Stimulated activated CD4-positive, alpha-beta T cell treated with anti-CD3 and anti-CD28 coated beads, Interleukin-4, amount 100 ng/mL, for 1 hour (primary cell): ENCODE measurements at regions not wholly inside any gene's neighbourhood (a gene's known extent, or its start where the extent isn't known, plus 50 kb on each side); places are given as distances from the start of the nearest gene placed in this dataset.
"Not testable (repeated sequence)": the region's sequence is repeated elsewhere in the genome, so short reads cannot be mapped to it uniquely, and the experiment has no call there.

Experiments used
- DNase-seq: peaks from one replicate; pipeline ENCODE4 v3.0.0-alpha.2; 2020

DNA sequence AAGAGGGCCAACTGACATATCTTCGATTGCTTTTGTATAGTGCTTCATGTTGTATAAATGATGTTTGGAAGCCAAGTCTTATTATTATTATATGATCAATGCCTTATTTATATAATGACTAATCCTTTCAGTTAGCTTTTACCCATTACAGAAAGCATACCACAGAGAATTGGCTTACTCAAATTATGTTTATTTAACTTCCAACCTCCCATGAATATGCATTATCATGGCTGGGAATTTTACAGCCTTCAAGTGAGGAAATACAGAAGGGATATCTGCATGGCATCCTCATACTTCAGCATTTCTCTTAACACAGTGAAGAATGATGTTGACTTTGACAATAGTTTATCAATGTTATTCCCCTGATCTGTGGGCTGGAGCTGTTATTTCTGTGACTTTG, 225.9 kb upstream of the GAP43 start:
- no peak for DNase-seq

DNA sequence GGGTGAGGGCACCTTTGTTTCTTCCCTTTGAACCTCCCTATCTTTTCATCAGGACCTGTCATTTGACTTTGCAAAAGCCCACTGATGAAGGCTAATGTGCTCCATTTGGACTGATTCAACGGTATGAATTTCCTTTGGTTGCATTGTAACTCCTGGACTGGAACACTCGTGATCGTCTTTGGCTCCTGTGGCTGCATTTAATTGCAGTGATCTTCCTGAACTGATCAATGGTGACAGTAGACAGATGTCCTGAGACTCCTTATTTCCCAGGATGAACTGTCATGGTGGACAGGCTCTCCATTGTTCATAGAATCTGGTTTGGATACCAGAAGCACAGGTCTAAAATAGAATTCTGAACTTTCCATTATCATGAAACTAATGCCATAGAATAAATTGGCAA, 224.8 kb upstream of the GAP43 start:
- DNase-seq, result no peak

DNA sequence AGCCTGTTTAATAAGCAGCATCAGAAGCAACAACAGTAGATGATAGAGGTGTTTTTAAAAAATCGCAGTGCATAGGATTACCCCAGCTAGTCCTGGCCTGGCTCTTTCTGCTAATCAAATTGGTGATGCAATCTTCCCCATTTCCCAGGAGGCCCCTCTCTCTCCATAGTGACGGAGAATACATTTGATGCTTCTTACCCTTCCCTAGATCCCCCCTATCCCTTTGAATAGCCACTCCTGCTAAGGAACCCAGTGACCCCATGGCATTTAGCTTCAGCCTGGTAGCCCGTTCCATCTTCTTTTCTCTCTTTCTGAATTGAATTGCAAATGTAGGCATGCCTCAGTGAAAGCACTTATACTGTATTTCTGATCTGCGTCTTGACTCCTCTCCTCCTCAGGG, 223.6 kb upstream of the GAP43 start:
- DNase-seq, result no peak

DNA sequence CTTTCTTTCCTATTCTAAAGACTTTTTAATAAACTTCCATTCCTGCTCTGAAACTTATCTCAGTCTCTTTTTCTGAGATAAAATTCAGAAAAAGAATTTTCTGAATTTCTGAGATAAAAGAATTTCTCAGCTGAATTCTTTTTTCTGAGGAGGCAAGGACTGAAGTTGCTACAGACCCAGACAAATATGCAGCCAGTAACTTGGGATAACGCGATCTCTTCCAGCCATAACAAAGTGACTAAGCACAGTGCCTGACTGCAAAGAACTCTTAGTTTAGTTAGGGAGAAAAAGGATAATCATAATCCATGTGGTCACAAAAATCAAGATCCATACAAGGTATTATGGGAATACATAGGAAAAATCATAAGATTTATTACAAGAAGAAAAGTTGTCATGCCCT, 222.0 kb upstream of the GAP43 start:
- no peak for DNase-seq

DNA sequence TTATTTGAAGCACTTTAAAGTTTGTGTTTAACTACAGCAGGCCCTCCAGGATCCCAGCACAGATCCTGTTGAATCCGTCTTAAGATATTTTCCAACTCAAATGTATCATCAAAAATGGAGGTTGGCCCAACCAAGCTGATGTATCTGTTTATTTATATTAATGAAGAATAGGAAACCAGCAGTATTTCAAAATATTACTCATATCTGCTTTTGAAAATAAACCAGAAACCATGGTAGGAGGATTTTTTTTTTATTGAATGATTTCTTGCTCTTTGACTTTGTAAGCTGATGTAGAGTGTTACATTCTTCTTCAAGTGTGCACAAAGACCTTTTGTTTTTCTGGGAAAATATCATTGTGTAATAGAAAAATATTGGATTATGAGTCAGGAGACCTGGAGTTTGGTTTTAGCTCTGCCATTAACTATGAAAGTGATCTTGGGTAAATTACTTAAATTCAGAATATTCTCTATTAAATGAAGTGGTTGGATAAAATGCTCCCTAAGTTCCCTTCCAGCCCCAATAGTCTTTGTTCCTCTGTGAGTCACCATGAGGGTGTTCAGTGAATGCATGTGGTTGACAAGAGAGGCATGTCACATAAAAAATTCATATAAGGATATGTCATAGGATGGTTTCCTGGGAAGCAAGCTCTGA, 221.3 kb upstream of the GAP43 start:
- DNase-seq, result no peak

DNA sequence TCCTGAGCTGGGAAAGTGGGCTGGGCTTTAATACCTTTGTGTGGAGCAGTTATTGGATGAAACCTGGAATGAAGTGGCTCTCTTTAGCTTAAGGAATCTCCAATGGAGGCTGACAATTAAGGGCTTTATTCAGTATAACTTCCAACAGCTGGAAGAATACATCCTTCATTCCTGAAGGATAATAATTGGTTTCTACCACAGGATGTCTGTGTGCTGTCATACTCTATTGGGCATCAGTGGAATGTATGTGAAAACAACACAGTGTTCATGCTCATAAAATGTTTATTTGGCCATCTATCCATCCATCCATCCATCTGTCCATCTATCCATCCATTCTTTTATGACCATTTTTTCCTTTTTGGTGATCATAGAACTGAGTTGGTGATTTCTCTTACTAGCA, 220.7 kb upstream of the GAP43 start:
- no peak for DNase-seq

DNA sequence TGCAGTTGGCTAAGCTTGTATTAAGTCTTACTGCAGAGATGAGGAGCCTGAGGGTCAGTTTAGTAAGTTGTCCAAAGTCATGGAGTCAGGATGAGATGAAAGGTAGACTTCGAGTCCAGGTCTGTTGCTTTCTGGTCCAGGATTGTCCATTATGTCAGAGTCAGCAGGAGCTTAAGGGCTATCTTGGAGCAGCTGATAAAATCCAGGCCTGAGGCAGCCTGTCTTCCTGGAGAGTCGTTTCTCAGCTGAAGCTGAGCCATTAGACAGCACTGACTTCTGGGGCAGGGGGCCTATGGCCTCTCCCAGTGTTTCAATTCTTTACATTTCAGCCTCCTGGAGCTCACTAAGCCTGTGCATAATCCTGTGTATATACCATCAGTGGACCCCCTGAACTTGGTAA, 219.5 kb upstream of the GAP43 start:
- no peak for DNase-seq

DNA sequence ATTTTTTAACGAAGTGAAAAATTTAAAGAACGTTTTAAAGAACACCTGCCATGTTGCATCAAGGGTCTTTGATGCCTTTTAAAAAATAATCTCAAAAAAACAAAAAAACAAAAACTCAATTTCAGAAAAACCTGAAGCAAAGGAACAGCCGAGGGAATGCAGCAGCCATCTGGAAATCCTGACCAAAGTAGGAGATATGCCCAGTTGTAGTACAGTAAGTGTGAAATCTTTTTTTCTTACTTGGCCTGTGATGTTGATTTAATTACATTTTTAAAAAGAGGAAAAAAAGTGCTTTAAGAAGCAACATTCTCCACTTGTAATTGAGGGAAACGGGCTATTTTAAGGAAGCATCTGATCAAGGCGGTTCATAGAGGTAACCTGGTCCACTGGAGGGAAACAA, 213.7 kb upstream of the GAP43 start:
- no peak for DNase-seq

DNA sequence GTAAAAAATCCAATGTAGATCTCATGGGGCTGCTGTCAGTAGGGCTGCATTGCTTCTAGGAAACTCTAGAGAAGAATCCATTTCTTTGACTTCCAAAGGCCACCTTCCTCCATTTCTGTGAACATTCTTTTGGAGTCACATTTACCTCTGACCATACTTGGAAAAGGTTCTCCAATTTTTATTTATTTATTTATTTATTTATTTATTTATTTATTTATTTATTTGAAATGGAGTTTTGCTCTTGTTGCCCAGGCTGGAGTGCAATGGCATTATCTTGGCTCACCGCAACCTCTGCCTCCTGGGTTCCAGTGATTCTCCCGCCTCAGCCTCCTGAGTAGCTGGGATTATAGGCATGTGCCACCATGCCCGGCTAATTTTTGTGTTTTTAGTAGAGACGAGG, 208.7 kb upstream of the GAP43 start:
- not testable (repeated sequence) for DNase-seq

DNA sequence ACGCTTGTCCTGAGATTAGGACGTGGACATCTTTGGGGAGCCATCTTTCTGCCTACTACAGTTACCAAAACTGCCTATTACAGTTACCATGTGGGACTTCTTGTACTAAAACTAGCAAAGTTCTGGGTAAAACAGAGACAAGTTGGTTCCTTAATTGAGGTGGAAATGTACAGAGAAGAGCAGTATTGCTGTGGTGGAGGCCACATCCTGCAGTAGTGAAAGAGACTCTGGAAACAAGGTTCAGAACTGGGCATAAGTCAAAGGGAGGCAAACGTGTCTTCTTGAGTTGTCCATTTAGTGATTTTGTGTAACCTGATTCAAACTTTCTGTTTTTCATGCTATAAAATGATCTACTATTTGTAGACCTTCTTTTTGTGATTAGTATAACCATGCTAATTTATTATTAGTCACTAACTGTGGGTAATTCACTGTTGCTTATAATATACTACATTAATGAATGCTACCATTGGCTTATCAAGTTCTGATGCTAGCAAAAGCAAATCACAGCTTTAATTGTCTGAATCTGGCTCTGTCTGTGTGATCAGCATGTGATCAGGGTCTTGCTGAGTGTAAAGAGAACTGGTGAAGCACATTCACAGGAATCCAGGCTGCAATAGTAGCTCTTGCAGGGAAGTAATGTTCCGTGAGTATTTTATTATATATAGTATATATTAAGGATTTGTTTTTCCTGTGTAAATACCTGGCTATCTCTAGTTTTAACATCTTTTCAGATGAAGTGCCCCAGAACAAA, 207.9 kb upstream of the GAP43 start:
- DNase-seq, result no peak

DNA sequence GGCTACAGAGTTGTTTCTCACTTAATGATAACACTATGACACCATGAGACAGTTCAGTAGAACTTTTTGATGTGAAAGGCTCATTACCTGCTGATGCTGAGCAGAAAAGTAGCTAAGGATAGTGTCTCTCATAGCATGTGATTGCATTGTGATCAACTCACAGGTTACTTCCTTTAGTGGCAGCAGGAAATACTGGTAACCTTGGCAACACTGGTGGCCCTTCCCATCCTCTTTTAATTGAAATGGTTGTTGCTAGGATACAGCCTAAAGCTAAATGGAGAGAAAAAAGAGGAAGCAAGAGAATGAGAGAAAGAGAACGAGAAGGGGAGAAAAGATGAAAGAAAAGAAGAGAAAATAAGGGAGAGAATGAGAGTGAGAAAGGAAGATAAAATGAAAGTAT, 204.7 kb upstream of the GAP43 start:
- DNase-seq, result no peak

DNA sequence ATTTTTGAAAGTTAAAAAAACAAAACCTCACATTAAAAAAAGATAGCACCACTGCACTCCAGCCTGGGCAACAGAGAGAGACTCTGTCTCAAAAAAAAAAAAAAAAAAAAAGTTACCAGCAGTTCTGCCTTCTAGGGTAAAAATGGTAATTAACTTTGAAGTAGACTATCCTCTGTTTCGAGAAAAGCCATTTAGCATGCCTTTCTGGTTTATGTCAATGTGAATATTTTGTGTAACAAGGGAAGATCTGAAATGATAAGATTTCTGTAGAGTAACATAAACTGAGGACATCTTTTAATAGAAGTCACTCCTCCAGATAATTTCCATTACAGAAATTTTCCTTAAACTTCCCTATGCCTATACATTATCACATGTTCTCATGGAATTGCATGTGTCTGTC, 203.2 kb upstream of the GAP43 start:
- DNase-seq, result no peak

DNA sequence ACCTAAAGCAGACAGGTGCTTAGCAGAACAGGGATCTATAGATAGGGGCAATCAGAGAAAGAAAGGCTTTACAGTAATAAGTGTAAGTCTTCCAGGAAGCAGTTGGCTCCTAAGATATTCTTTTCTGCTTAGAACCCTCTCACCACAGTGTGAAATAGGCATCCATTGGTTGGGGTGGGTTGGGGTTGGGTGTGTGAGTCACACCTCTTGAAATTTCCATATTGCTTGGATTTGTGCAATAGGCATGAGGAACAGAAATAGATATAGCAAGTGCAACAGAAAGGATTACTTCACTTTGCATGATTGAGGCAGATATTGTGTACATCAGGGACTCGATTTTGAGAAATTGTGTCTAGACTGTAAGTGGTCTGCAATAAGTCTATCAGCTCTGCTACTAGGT, 200.1 kb upstream of the GAP43 start:
- DNase-seq, result no peak

DNA sequence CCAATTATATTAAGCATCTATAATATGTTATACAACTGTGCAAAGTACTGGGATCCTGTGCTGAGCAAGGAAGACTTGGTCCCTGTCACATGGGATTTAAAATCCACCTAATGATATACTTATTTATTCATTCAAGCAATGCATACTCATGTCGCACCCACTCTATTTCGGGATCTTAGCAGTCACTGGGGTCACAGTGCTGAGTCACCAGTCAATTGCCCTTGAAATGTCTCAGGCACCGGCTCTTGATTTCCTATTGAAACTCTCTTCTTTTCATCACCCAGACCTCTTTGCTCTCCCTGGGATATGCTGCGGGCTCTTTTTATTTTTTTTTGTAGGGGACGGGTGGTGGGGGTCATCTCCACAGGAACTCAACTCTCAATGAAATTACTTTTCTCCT, 194.5 kb upstream of the GAP43 start:
- no peak for DNase-seq

DNA sequence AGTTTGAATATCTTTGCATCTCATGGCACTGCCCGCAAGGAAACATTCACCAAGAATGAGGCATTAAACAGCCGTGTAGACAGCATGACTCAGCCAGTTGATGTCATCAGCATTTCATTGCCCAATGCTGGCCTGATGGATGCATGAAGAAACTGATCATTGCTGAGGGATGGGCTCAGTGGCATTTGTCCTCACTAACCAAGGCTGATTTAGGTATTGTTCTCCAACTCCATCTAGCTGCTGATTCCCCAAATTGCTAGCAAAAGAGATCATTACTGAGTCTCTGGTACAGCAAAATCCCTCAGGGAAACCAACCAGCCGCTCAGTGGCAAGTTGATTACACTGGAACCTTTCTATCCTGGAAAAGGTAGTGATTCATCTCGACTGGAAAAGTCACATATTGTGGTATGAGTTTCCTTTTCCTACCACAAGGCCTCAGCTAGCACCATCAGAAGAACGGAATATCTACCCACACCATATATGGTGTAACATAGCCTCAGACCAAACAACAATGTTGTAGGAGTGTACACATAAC, 186.5 kb upstream of the GAP43 start:
- no peak for DNase-seq

DNA sequence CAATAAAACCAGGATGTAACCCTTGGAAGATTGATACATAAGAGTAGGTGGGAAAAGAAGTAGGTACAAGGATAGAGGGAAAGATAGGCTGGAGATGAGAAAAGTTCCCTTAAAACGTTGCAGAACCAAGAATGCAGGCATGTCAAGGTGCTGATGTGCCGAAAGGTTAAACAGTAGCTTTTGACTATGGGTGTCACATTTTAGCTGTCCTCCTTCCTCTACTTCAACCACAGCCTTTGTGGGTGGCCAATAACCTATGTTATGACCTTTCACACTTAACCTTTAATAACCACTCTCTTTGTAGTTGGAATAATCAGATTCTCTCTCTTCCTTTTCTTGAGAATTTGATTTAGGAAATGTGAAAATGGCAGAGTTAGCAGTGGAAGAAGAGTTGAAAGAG, 184.5 kb upstream of the GAP43 start:
- DNase-seq, result no peak

DNA sequence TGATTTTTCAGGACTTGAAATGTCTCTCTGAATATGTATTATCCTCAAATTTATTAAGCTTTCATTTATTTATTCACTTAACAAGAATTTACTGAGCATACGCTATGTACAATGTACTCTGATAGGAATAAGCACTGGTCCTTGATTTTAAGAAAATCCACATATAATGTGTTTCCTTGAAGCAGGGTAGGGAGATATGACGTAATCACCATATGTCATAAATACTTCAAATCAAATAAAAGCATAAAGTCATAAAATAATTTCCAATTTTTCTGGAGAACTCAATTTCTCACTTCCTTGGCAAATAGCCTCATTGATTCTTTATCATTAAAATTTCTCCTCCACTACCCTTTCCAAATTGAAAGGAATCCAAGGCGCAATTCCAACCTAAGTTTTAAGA, 177.8 kb upstream of the GAP43 start:
- DNase-seq, result no peak

DNA sequence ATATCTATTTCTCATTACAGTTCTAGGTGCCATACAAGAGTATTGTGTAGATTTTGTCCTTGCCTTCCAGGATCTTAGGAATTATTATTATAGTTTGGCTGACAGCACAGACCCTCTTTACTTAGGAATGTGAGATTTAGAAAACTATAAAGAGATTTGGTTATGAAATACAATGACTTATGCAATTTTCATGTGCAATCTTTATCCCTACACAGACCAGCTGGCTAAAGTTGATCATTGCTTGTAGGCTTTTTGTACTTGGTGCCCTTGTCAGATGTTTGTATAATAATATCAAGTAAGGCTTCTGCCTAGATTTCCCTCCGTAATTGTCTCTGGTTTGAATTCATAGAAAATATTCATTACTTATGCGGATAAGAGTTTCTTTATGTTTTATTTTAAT, 174.5 kb upstream of the GAP43 start:
- DNase-seq, result no peak

DNA sequence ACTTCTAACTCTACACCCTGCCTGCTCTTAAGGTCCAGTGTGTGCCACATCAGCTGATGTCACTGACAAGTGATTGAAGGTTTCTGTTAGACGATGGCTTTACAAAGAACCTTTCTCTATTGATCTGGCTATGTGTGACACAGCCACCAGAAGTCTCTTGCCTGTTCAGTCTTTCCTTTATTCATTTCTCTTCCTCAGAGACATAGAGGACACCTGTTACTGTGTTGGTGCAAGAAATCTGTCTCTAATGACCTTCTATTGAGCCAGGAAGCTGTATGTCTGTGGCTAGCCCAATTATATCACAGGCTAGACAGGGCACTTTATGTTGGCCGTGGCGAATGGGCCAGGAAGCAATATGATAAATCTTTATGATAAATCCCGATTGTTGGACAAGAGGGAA, 173.3 kb upstream of the GAP43 start:
- no peak for DNase-seq

DNA sequence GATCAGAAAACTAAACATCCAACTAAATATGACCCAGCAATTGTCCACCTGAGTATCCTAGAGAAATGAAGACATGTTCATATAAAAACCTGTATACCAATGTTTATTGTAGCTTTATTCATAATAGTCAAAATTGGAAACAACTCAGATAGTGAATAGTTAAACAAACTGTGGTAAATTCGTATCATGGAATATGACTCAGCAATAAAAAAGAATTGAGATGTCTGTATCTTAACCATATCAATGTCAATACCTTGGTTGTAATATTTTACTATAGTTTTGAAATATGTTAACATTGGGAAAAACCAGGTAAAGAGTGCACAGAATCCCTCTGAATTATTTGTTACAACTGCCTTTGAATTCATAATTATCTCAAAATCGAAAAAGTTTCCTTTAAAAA, 159.3 kb upstream of the GAP43 start:
- no peak for DNase-seq

DNA sequence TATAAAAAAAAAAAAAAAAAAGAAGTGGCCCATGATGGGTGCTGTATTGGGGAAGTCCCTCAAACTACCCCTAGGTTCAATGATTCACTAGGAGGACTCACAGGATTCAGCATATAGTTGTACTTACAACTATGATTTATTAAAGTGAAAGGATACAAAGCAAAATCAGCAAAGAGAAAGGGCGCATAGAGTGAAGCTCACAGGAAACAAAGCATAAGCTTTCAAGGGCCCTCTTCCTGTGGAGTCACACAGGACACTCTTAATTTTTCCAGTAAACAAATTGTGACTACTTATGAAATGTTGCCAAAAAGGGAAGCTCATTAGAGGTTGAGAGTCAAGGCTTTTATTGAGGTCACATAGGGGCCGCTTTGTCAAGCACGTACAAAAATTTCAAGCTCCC, 153.7 kb upstream of the GAP43 start:
- no peak for DNase-seq

DNA sequence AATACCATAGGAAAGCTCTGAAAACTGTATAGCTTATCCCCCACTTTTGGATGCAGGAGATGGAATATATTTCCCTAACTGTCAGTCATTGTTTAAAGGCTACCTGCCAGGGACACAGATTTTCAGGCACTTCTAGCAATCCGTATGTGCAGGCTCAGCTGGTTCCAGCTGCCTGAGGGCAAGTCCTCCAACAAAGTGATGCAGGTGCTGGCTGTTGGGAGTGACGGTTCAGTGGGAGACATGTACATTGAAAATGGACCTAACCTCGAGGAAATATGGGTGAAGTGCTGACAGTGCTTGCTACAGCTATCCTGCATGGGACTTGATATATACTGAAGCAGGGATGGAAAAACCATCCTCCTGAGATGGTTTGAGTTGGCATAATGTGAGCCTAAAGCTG, 153.1 kb upstream of the GAP43 start:
- DNase-seq, result no peak

DNA sequence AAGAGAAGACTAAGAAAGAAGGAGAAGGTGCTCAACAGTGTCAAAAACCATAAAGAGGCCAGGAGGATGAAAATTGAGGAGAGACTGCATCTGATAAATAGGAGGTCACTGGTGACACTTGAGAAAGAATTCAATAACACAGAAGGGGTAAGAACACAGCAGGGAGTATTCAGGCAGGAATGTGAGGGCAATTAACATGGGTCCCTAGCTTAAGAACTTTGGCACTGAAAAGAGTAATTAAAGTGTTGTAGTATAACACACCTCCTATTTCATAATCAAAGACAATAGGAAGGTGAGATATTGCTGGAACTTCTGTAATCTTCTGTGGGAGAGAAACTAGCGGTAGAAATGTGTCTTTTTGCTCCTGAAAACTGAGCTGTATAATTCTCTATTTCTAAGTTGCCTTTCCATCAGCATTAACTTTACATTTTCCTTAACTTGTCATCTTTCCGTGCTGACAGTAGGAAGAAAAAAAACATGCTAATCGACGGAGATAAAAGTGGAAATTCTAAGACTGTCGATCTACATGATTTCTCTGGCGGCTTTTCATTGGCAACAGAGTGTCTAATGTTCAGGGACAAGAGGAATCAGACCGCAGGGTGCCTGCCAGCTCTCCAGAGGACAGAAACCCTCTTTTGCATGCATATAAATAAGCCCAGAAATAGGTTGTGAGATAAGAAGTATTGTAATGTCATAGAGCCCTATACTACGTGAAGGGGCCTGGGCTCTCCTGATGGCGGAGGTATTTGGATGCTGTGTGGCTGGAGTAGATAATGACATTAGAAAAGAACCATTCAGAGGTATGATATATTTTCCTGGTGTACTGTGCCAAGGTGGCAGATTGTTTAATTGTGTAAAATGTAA, 147.9 kb upstream of the GAP43 start:
- no peak for DNase-seq

DNA sequence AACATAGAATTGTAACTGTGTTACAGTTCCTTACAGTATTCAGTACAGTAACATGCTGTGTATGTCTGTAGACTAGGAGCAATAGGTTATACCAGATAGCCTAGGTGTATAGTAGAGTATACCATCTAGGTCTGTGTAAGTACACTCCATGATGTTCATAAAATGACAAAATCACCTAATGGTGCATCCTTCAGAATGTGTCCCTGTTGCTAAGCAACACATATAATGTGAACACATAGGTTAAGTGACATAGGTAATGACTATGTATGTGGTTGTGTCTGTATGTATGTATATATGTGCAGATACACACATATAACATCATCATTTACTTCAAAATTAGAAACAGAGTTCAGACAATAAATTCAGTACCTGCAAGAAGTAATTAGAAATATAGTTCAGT, 146.8 kb upstream of the GAP43 start:
- DNase-seq, result no peak
